ENCODE measurements at regions not wholly inside any gene's neighbourhood (a gene's known extent, or its start where the extent isn't known, plus 50 kb on each side); places are given as distances from the start of the nearest gene placed in this dataset.

DNA sequence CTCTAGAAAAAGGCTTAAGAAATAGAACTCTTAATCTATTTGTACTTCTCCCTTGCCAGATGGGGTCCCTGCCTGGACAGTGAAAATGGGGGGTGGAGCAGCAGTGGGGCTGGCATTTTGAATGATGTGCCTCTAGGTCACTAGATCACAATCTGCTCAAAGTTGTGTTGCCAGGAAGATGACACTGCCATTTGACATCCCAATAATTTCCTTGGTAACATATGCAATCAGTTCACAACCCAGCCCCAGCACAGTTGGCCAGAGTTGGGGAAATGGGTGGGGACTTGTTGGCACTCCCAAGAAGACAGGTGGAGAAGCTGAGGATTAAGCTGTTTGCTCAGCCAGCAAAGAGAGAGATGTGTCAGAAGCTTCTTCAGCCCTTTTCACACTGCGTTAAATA is 558.3 kb upstream of the KLHL29 start:
- TF ChIP-seq FOXK2 (IDR thresholded peaks at IDR 0.05) (no peak), SUZ12 (IDR thresholded peaks at IDR 0.05) (no peak), FOXM1 (IDR thresholded peaks at IDR 0.05; ENCODE audit: borderline replicate concordance) (no peak), L3MBTL2 (conservative IDR thresholded peaks at IDR 0.05) (no peak)
